ENCODE measurements at regions not wholly inside any gene's neighbourhood (a gene's known extent, or its start where the extent isn't known, plus 50 kb on each side); places are given as distances from the start of the nearest gene placed in this dataset.

- TF ChIP-seq ZNF331 (CRISPR knock-in tag; IDR thresholded peaks at IDR 0.05; ENCODE audit: low read depth) (no peak), EZH2phosphoT487 (IDR thresholded peaks at IDR 0.05; ENCODE audit: unreplicated experiment) (no peak), ETS1 (IDR thresholded peaks at IDR 0.05) (no peak), NANOG (IDR thresholded peaks at IDR 0.05; ENCODE audit: borderline replicate concordance) (no peak), POLR2AphosphoS5 (IDR thresholded peaks at IDR 0.05; ENCODE audit: low read depth) (no peak), REST (IDR thresholded peaks at IDR 0.05; ENCODE audit: unreplicated experiment) (no peak), JUNB (IDR thresholded peaks at IDR 0.05; ENCODE audit: unreplicated experiment) (no peak), EZH2 (IDR thresholded peaks at IDR 0.05; ENCODE audit: low read depth, unreplicated experiment) (no peak)
- Mint-ChIP-seq H3K27ac (no peak overlapping the region), H3K4me1 (peaks cover 3% of the 10 kb centered on the region; the same call in 2 of the 3 replicates), H3K9me3 (peaks cover 3% of the 10 kb centered on the region; the same call in 2 of the 3 replicates), H3K4me3 (no peak overlapping the region), H3K27me3 (ENCODE audit: insufficient read depth, low read depth, poor library complexity) (peaks cover 2% of the 10 kb centered on the region), H3K36me3 (ENCODE audit: low read depth) (peaks cover 3% of the 10 kb centered on the region; the same call in 1 of the 3 replicates)
- Histone ChIP-seq H4K20me1 (replicated peaks; ENCODE audit: insufficient read depth) (no peaks in the 10 kb centered on the region), H3K9me2 (ENCODE audit: insufficient read depth) (no peaks in the 10 kb centered on the region), H3K4me3 (no peak overlapping the region), H3K4me1 (ENCODE audit: insufficient read depth) (no peaks in the 10 kb centered on the region), H3F3A (replicated peaks; ENCODE audit: low read depth) (no peaks in the 10 kb centered on the region), H3K79me2 (replicated peaks; ENCODE audit: insufficient read depth) (no peaks in the 10 kb centered on the region), H2AFZ (no peak overlapping the region), H3K36me3 (ENCODE audit: insufficient read depth) (no peaks in the 10 kb centered on the region), H3K27me3 (ENCODE audit: insufficient read depth) (no peaks in the 10 kb centered on the region), H3K27ac (ENCODE audit: low read depth) (no peak overlapping the region), H3K4me2 (no peak overlapping the region)
- no peak for DNase-seq (ENCODE audit: low spot score)
- ATAC-seq, result no peak
These were observed 1624.7 kb downstream of the PCDH9 start for GRCh38 chr13:65605396-65605795.

GRCh38 chr13:65603160-65603559 lies 1627.0 kb downstream of the PCDH9 start:
- peaks cover 3% of the 10 kb centered on the region; the same call in 2 of the 3 replicates for H3K9me3 Mint-ChIP-seq
- H3K27ac Mint-ChIP-seq, result no peak overlapping the region
- H3K4me1 Mint-ChIP-seq, result peaks cover 3% of the 10 kb centered on the region; the same call in 2 of the 3 replicates
- Histone ChIP-seq H3K4me3 (no peak overlapping the region), H4K20me1 (replicated peaks; ENCODE audit: insufficient read depth) (no peaks in the 10 kb centered on the region), H3K79me2 (replicated peaks; ENCODE audit: insufficient read depth) (no peaks in the 10 kb centered on the region), H3F3A (replicated peaks; ENCODE audit: low read depth) (no peaks in the 10 kb centered on the region), H3K4me2 (no peak overlapping the region), H3K9me2 (ENCODE audit: insufficient read depth) (no peaks in the 10 kb centered on the region), H3K27me3 (ENCODE audit: insufficient read depth) (no peaks in the 10 kb centered on the region), H2AFZ (no peak overlapping the region), H3K36me3 (ENCODE audit: insufficient read depth) (no peaks in the 10 kb centered on the region), H3K4me1 (ENCODE audit: insufficient read depth) (no peaks in the 10 kb centered on the region), H3K27ac (ENCODE audit: low read depth) (no peak overlapping the region)
- no peak overlapping the region for H3K4me3 Mint-ChIP-seq
- TF ChIP-seq NANOG (IDR thresholded peaks at IDR 0.05; ENCODE audit: borderline replicate concordance), result no peak
- no peak for TF ChIP-seq EZH2phosphoT487 (IDR thresholded peaks at IDR 0.05; ENCODE audit: unreplicated experiment)
- TF ChIP-seq JUNB (IDR thresholded peaks at IDR 0.05; ENCODE audit: unreplicated experiment), result no peak
- DNase-seq (ENCODE audit: low spot score), result no peak
- peaks cover 2% of the 10 kb centered on the region for H3K27me3 Mint-ChIP-seq (ENCODE audit: insufficient read depth, low read depth, poor library complexity)
- no peak for ATAC-seq
- H3K36me3 Mint-ChIP-seq (ENCODE audit: low read depth), result peaks cover 3% of the 10 kb centered on the region; the same call in 1 of the 3 replicates

All from GM23338 (cell line).